KG1 (cell line): ENCODE measurements at regions not wholly inside any gene's neighbourhood (a gene's known extent, or its start where the extent isn't known, plus 50 kb on each side); places are given as distances from the start of the nearest gene placed in this dataset.

Source experiments
- DNase-seq: peaks from one replicate; lab custom pipeline; 2025; lab: John Stamatoyannopoulos, UW

DNA sequence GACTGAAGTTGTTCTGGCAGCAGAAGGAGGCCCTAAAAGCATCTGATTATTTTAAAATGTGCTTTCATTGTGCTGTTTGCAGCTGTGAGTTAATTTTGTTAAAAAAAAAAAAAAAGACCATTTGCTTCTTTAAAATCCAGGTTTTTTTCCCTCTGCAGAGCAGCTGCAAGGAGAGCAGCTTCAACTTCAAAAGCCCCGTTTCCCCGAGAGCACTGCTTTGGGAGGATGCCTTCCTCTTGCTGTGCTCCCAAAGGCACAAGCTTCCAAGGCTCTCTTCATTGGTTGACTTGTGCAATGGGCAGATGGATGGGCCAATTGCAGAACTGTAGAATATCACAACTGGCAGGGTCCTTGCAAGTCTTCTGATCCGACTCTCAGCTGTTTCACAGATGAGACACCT, 459.2 kb upstream of the PKN2 start:
- no peak for DNase-seq

DNA sequence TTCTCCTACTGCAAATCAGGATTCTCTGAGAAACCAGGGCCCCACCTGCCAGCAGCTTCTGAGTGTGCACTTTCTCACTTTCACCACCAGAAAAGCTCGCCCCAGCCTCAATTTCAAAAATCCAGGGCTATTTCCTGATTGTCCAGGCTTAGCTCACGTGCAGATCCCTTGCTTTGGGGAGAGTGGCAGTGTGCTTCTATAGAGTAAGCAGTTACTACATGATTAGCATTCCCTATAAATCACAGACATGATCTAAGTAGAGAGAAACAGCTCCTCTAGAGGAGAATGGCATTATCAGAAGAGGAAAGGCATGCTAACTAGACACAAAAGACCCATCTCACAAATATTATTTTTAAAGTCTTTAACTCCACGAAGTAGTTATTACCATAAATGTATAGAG, 456.0 kb upstream of the PKN2 start:
- DNase-seq: no peak

DNA sequence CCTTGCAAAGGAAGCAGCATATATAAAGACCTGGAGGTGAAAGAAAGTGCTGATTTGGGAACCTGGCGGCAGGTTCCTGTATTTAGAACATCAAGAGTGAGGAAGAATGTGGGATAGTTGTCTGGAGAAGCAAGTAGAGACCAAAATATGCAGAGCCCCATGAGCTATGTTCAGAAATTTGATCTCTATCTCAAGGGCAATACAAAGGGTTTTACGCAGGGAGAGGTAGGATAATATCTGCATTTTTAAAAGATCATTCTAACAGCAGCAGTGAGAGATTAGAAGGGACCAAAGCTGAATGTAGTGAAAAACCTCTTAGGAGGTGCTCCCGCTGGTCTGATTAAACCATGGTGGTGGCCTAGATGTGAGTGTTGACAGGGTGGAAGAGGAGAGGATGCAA, 453.9 kb upstream of the PKN2 start:
- no peak for DNase-seq

DNA sequence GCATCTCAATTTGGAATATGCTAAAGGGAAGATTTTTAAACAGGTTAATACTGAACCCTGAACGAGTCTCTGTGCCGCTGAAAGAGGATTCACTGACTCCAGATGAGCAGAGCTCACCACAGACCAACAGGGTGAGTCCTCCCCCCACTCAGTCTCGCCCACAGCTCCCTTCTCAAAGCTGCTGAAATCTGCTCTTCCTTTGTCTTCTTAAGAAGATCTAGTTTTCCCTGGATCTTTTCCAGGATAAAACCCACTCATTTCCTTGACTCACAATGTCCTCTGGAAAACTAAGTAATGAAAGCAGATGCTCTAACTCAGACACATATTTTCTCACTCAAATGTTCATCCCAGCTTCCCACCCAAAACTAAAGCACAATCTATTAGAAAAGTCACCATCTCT, 447.0 kb upstream of the PKN2 start:
- DNase-seq: no peak

DNA sequence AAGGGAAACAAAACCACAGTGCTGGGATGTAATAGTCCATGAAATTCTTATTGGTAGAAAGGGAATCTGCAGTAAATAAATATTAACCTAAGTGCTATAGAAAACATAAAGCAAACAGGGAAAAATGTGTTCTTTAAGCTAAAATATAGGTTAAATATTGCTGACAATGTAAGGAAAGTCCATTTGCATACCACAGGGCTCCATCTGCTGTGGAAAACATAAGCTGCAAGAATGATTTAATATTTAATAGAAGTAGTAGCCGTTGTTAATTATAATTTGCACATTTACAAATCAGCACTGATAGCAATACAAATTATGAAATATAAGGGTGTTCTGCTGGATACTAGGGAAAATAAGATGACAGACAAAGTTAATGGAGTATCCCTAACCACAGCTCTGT, 444.9 kb upstream of the PKN2 start:
- no peak for DNase-seq

DNA sequence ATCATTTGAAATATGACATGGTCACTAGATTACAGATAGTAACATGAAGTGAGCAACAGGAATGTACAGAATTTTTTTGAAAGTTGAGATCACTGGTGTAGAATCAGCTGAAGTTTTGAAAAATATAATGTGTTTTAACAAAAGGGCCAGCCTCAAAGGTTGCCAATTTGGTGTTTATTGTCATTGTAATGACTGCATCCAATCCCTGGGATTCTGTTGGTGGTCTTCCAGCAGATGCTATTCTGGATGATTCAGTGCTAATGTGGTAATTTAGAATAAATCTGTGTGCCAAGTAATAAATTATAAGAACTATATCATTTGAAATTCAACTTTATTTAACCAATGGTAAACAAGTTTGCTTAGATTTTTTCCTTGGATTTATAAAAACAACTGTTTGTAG, 436.4 kb upstream of the PKN2 start:
- DNase-seq: no peak

DNA sequence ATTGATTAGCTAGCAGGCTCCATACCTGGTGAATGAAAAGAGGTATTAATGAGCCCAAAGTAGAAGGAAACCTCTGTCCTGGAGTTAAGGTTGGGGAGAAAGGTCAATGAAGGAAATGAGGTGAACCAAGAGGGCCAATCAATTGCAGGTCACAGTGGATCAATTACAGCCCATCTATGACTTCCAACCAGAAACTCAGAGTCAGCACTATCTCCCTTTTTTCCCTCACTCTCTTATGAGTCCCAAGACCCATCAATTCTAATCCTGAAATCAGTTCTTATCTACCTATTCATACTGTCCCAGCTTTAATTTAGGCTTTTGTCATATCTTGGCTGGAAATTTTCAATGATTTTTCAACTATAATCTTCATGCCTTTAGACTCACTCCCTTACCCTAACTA, 433.2 kb upstream of the PKN2 start:
- no peak for DNase-seq

DNA sequence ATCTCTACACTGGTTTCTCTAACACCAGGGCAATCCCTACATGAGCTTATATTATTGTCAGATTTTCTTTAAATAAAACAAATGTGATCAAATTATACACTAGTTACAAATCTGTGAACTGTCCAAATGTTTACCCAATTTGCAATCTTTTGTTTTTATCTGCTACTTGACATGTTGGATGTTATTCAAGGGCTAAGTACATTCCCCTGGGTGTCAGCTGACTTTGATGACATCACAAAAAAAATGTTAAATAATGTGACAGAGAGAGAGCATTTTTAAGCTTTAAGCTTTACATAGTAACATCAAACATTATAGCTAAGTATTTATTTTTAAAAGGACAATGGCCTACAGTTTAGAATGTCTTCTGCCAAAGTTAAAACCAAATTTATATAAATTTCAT, 431.3 kb upstream of the PKN2 start:
- no peak for DNase-seq

DNA sequence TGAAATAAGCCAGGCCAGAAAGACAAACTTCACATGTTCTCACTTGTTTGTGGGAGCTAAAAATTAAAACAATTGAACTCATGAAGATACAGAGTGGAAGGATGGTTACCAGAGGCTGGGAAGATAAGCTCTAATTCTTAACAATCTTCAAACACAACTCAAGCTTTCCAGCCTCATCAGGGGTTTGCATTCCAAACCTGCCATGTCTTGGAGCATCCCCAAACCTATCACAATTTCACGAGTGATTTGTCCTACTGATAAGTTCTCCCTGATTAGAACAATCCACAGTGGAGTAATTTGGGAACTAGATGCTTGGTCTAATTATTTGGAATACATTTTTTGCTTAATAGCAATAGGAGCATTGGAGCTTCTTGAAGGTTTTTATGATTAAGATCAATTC, 418.5 kb upstream of the PKN2 start:
- no peak for DNase-seq

DNA sequence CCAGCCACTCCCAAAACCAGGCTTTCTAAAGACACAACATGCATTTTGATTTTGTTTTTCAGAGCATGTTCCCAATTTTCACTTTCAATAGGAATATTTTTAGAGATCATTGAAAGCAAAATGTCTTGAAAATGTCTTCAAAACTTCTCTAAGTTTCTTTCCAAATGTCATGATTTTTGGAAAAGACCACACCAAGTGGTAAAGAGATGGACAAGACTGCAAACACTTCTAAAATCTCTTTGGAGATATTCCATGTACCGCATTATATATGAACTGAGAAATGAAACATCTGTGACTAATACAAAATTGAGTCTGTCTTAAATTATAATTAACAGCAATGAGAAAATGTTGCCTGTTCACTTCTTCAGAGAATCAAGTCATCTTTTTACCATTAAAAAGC, 418.0 kb upstream of the PKN2 start:
- DNase-seq: no peak

DNA sequence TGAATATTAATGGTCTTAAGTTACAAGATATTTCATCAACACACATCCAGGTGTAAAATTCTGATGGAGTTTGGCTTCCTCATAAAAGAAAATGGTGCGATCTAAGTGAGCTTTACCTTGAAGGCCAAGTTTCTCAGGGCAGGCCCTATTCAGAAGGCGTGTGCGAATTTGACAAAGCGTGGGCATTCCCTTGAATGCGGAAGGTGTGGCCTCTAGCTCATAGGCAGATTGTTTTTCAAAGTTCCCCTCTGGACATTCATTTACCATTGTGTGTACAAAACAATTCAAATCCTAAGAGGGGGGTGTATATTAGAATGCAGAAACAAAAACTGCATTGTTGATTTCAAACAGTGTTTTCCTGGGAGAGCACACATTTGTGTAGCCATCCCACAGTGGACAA, 411.9 kb upstream of the PKN2 start:
- DNase-seq: no peak

DNA sequence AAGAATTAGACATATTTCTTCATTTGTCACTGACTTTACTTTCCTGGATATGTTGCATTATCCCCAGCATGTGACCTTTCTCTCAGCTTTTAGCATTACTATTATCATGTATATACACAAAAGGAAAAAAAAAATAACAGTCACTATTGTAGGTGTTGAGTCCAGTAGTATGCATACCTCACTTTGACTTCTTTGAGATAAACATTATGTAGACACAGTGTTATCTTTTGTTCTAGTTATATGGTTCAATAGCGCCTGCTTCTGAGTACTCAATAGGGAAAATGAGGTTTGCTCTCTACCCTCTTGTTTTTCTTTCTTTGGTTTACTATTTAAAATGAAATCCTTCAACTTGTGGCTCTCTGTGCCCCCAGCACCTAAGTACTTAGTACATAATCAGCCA, 409.6 kb upstream of the PKN2 start:
- DNase-seq: no peak

DNA sequence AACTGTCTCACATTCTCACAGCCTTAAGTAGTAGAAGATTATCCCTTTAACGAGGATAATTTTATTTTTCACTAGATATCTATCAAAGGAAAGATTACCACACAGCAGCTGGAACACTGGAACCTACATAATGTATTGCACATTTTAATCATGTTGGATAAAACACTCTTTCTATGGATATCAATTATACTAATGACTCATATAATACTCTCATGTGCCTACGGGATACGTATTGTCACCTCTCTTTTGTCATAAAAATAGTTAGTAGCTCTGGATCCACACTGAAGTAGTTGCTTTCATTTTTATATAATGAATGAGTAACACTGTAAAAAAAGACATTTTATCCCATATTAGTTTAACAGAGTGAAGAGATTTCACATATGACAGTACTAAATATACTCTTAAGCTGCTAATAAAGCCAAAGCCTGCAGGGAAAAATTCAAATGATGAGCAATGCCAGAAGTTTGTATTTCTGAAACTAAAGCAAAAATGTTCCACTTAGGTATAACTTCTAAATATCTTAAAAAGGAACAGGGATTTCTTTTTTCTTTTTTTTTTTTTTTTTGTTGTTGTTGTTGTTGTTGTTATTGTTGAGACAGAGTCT, 408.7 kb upstream of the PKN2 start:
- no peak for DNase-seq

DNA sequence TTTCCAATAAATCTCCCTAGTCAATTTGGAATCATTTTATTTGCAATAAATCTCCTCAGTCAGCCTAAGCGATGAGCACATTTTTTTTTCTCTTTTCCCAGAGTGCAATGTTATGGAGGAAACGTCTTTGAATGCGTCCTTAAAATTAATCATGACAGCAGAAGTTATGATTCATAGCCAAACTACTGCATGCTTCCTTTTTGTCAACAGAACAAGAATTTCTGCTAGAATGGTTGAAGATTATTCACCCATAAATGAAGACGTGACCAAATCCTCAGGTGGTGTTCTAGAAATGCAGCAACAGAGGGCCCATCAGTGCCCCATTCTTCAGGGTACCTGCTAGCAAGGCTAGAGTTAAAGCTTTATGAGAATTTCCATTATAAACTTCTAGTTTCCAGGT, 407.9 kb upstream of the PKN2 start:
- no peak for DNase-seq

DNA sequence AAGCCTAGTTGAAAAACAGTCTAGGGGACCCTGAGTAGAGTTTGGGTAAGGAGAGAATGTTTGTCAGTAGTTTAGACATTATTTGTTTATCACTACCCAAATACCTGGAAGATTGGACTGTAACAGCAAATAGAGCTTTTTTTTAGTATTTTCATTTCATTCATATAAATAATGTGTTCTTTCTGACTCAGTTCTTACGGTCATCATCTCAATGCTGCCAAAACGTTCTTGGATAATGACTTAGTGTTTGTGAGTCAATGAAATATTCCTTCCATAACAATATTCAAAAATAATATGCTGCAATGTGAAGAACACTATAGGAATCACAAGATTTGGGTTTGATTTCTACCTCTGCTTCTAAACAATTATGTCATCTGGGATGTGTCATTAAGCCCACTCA, 400.0 kb upstream of the PKN2 start:
- DNase-seq: no peak

DNA sequence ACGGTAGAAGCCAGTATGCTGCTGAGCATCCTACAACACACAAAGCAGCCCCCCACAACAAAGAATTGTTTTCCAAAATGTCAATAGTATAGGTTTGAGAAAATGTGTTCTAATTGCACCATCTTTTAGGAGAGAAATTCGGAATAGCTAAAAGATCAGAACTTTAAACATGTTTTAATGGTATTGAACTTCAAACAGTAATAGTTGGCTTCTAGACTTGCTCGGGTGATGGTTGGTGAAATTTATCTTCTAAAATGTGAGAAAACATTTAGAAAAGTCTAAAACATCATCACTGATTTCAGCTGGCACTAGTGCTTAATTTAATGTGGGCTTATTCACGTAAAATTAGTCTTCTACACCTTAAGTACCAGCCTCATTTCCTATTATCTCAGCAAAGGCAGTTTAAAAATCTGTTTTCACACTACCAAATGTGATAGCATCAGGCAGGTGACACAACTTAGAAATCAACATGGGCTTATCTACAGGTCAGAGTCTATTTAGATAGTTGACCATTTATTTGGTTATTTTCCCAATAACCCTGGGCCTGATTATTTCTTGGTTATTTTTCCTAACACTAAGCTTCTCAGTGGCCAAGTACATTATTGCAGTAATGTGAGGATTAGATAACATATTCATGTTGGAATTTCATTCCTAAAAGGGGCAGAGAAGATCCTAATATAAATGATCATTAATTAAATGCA, 399.3 kb upstream of the PKN2 start:
- DNase-seq: no peak

DNA sequence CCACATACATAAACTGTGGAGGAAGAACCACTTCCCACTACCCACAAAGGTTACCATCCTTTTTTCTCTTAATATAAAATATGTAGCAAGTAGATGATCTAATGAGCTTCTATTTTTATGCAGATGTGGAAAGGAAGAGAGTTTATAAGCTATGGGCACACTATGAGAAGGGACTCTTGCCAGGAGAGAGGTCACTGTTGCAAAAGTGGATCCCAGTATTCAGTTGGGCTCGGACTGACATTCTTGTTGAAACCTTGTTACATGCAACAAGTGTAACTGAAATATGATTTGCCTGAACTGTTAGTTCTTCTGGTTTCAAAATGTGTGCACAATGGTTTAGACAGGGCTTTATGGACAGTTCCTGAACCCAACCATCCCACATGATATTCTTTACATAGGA, 397.4 kb upstream of the PKN2 start:
- DNase-seq: no peak

DNA sequence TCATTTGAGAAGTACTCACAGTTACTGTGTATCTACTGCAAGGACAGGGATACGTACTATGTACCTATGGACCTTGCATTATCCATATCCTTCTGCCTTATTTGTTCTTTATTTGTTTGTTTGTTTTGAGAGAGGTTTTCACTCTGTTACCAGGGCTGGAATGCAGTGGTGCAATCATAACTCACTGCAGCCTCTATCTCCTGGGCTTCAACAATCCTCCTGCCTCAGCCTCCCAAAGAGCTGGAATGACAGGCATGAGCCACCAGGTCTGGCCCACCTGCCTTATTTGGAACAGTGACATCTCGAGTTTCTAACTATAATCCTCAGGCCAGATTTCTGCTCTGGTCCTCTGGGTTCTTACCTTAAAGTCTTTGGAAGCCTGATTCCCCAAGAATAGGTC, 395.5 kb upstream of the PKN2 start:
- no peak for DNase-seq

DNA sequence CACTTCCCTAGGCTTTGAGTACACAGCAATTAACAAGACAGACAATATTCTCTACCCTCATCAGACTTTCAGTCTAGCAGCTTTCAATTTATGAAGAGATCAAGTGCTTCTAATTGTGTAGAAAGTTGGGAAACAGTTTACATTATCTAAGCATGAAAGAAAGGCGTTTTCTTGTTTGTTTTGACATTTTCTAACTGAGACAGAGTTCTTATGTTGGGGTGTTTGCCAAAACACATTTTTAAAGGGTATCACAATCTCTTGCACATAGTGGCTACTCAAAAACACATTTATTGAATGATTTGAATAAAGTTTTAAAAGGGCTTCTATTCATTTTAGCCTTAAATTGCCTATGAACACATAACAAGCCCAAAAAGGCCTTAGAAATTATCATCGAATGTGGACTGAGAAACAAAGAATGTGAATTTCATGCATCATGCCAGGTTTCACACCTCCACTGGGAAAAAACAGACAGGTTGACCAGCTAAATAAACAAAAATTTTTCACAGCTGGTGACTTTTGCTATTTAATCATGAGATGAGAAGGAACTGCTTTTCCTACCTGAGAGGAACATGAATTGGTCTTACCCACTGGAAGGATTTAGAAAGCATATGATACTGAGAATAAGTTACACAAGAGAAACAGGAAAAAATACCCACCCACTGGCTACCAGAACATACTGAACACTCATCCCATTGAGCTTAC, 394.5 kb upstream of the PKN2 start:
- no peak for DNase-seq

DNA sequence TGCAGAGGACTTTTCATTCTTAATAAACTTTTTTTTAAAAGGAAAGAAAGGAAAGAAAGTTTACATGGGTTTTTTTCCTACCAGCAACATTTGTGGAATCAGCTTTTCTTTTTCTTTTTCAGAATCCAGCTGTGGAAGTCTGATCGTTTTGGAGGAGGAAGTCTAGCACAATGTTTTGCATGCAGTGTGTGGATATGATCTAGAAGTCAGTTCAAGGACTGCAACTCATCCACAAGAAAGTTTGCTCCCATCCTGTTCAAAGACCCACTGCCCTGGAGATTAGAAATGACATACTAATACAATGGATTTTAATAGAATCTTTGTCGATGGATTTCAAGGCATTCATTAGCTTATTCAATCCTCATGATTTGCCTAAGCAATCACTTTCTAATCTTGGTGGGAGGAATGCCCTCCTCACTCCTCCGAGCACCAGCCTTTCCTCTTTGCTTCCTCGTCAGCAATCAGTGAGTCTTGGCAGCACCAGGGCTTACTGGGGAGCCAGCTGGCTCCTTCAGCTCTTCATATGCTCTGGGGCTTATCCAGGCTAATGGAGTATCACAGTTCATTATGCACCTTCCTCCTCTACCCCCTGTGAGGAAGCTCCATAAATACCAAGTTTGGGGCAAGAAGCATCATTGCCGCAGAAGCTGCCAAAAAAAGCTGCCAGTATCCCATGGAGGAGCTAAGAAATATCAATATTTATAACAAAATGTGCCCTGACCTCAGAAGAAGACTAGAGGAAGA, 392.3 kb upstream of the PKN2 start:
- DNase-seq: no peak

DNA sequence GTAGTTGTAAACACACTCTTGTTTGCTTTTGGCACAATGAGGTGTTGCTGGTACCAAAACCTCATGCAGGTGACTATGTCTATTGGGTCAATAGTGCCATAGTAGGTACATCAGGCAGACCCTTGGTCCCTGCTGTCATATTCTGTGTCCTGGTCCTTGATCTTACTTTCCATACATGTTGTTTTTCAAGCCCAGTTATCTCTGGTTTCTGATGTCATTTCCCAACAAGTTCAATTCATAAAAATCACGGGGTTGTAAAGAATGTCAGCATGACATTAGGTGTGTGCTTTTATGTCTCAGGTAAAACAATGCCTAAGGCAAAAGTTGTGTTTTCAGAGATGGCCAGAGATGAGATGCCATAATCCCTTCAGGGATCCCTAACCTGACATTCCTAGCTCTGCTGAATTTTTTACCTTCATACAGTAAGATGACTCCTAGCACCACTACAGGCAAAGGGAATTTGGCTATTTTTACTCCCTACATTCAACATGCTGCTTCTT, 390.3 kb upstream of the PKN2 start:
- DNase-seq: no peak

DNA sequence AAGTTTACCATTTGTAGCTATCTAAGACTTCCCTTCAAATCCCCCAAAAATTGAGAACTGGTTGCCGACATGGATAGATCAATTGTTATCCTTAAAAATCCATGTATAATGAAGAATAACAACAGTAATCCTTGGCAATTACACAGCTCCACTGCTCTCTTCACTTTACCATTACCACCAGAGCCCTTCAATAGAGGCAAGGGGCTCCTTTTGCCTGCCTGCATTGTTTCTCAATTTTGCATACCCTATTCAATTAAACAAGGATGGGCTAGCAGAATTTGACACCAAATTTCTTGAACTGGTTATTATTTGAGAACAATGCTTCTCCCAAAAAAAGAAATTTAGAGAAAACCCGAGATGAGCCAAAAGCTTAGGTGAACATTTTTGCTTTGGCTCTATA, 387.8 kb upstream of the PKN2 start:
- DNase-seq: no peak

DNA sequence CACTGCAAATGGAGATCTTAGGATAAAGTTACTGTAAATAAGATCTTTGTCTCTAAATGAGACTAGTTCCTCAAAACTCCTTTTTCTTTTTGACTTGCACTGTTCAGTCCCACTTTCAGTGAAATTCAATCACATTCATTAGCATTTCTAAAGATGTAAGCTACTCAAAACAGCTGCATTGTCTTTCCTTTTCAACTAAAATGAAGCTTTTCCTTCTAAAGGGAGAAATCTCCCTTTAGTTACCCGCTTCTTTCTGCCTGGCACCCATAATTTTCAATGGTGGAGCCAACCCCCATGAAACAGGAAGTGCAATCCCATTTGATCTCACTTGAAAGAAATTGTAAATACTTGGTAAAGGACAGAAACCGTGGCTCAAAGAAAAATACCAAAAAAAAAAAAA, 387.4 kb upstream of the PKN2 start:
- no peak for DNase-seq
